Fibroblast of skin of abdomen (primary cell): ENCODE measurements at regions not wholly inside any gene's neighbourhood (a gene's known extent, or its start where the extent isn't known, plus 50 kb on each side); places are given as distances from the start of the nearest gene placed in this dataset.
A peak's percentile ranks its signal among the peaks of the same experiment; 100 is the strongest.
"Not testable (repeated sequence)": the region's sequence is repeated elsewhere in the genome, so short reads cannot be mapped to it uniquely, and the experiment has no call there.

Experiments used
- DNase-seq: peaks from one replicate; pipeline ENCODE4 v3.0.0-alpha.2; 2013

- no peak for DNase-seq
Observed at GRCh38 chr1:64318428-64318827, 115.0 kb downstream of the UBE2U start.

- DNase-seq = no peak
Observed at GRCh38 chr1:64320007-64320406, 116.6 kb downstream of the UBE2U start.

GRCh38 chr1:64320470-64320869 lies 117.0 kb downstream of the UBE2U start:
- peak; percentile 94 for DNase-seq

- DNase-seq = no peak
Observed at GRCh38 chr1:64320922-64321614, 117.6 kb downstream of the UBE2U start.

GRCh38 chr1:64323054-64323453 lies 119.6 kb downstream of the UBE2U start:
- peak; percentile 32 for DNase-seq

GRCh38 chr1:64323882-64324281 lies 120.5 kb downstream of the UBE2U start:
- no peak for DNase-seq

- no peak for DNase-seq
Observed at GRCh38 chr1:64325856-64326255, 122.4 kb downstream of the UBE2U start.

GRCh38 chr1:64327119-64327518 lies 123.7 kb downstream of the UBE2U start:
- DNase-seq = no peak

GRCh38 chr1:64328193-64328592 lies 124.8 kb downstream of the UBE2U start:
- DNase-seq = no peak

GRCh38 chr1:64330839-64331238 lies 127.4 kb downstream of the UBE2U start:
- no peak for DNase-seq

GRCh38 chr1:64335636-64336035 lies 132.2 kb downstream of the UBE2U start:
- DNase-seq = no peak

- no peak for DNase-seq
Observed at GRCh38 chr1:64337475-64337874, 132.5 kb upstream of the CACHD1 start.

- DNase-seq = no peak
Observed at GRCh38 chr1:64337926-64338325, 132.0 kb upstream of the CACHD1 start.

GRCh38 chr1:64340361-64340760 lies 129.6 kb upstream of the CACHD1 start:
- no peak for DNase-seq

GRCh38 chr1:64343105-64343822 lies 126.7 kb upstream of the CACHD1 start:
- peak; percentile 37 for DNase-seq

- DNase-seq = no peak
Observed at GRCh38 chr1:64343823-64344190, 126.1 kb upstream of the CACHD1 start.

GRCh38 chr1:64348270-64348960 lies 121.5 kb upstream of the CACHD1 start:
- DNase-seq = no peak

- DNase-seq = no peak
Observed at GRCh38 chr1:64348961-64349648, 120.8 kb upstream of the CACHD1 start.

- not testable (repeated sequence) for DNase-seq
Observed at GRCh38 chr1:64355534-64355933, 114.4 kb upstream of the CACHD1 start.

- no peak for DNase-seq
Observed at GRCh38 chr1:64356636-64357256, 113.2 kb upstream of the CACHD1 start.

GRCh38 chr1:64357422-64357821 lies 112.5 kb upstream of the CACHD1 start:
- DNase-seq = no peak

- DNase-seq = no peak
Observed at GRCh38 chr1:64358692-64359091, 111.2 kb upstream of the CACHD1 start.

GRCh38 chr1:64361974-64362373 lies 108.0 kb upstream of the CACHD1 start:
- no peak for DNase-seq
